ENCODE measurements at regions not wholly inside any gene's neighbourhood (a gene's known extent, or its start where the extent isn't known, plus 50 kb on each side); places are given as distances from the start of the nearest gene placed in this dataset.

- H3K27me3 Mint-ChIP-seq: peaks cover 11% of the 10 kb centered on the region
- H3K4me3 Mint-ChIP-seq: no peak overlapping the region
- no peaks in the 10 kb centered on the region for H3K36me3 ChIP-seq (replicated peaks in 1 of 2; ENCODE audit: control extremely low read depth in 1 of 2, control insufficient read depth in 1 of 2, extremely low read depth in 1 of 2, insufficient read depth in 2 of 2, low read length in 1 of 2)
- H3K9me3 ChIP-seq (ENCODE audit: control extremely low read depth in 1 of 3, control insufficient read depth in 2 of 3, insufficient read depth in 1 of 3, low read length in 2 of 3): no peaks in the 10 kb centered on the region
- H3K4me1 ChIP-seq (ENCODE audit: control insufficient read depth in 2 of 2, insufficient read depth in 2 of 2, low read length in 2 of 2): peaks cover 19 to 54% of the 10 kb centered on the region in 2 donors
- ChIA-PET CTCF (no interaction called here), POLR2A (interaction anchor here (0.9 kb wide), 1 partner anchor 8 kb away, joined by 6 read pairs; no protein-coding TSS in a partner anchor)
- intact Hi-C loops (cut with micrococcal nuclease): no loop called here
- H3K79me2 ChIP-seq (ENCODE audit: control insufficient read depth, insufficient read depth, low read length): no peaks in the 10 kb centered on the region
- WGBS (ENCODE audit: insufficient coverage): 90% methylated on average over 7 of the region's 8 CpGs
- ATAC-seq (ENCODE audit: low read depth) (no peak), DNase-seq (no peak)
- no peak overlapping the region for H3K27ac Mint-ChIP-seq
- H2AFZ ChIP-seq (ENCODE audit: insufficient read depth, low read depth, low read length, poor library complexity, severe bottlenecking): no peak overlapping the region
- H3K9ac ChIP-seq (ENCODE audit: low read length): no peak overlapping the region
- no peak overlapping the region for H3K27ac ChIP-seq (ENCODE audit: low read length in 2 of 2)
- H4K20me1 ChIP-seq (ENCODE audit: control insufficient read depth, insufficient read depth, low read length, poor library complexity, severe bottlenecking): no peaks in the 10 kb centered on the region
- peaks cover 0 to 5% (median 0%) of the 10 kb centered on the region in 4 experiments for H3K27me3 ChIP-seq (replicated peaks in 1 of 4; ENCODE audit: control extremely low read depth in 1 of 4, control insufficient read depth in 3 of 4, insufficient read depth in 4 of 4, low read length in 3 of 4)
- peaks cover 36% of the 10 kb centered on the region for H3K4me1 Mint-ChIP-seq
- no peak overlapping the region for H3K4me3 ChIP-seq (ENCODE audit: control extremely low read depth in 1 of 5, extremely low read depth in 1 of 5, insufficient read depth in 1 of 5, low read depth in 2 of 5, low read length in 4 of 5)
- H3K4me2 ChIP-seq (replicated peaks; ENCODE audit: low read depth, low read length, poor library complexity, severe bottlenecking): no peak overlapping the region
- no peaks in the 10 kb centered on the region for H3K9me3 Mint-ChIP-seq (ENCODE audit: insufficient read depth)
- no peak for TF ChIP-seq EZH2 (IDR thresholded peaks at IDR 0.05; ENCODE audit: borderline replicate concordance, insufficient read depth, low read depth, low read length, poor library complexity, severe bottlenecking)
- no peak for TF ChIP-seq CTCF (IDR thresholded peaks at IDR 0.05)
These were observed 190.1 kb upstream of the E2F8 start for GRCh38 chr11:19430754-19431398.

- peaks cover 19 to 55% of the 10 kb centered on the region in 2 donors for H3K4me1 ChIP-seq (ENCODE audit: control insufficient read depth in 2 of 2, insufficient read depth in 2 of 2, low read length in 2 of 2)
- peaks cover 14% of the 10 kb centered on the region for H3K27me3 Mint-ChIP-seq
These were observed 189.6 kb upstream of the E2F8 start for GRCh38 chr11:19430346-19430745.

More at GRCh38 chr11:19430346-19430745, 189.6 kb upstream of the E2F8 start:
- Histone ChIP-seq H4K20me1 (ENCODE audit: control insufficient read depth, insufficient read depth, low read length, poor library complexity, severe bottlenecking) (no peaks in the 10 kb centered on the region), H3K27ac (ENCODE audit: low read length in 2 of 2) (no peak overlapping the region), H3K36me3 (replicated peaks in 1 of 2; ENCODE audit: control extremely low read depth in 1 of 2, control insufficient read depth in 1 of 2, extremely low read depth in 1 of 2, insufficient read depth in 2 of 2, low read length in 1 of 2) (no peaks in the 10 kb centered on the region), H3K4me2 (replicated peaks; ENCODE audit: low read depth, low read length, poor library complexity, severe bottlenecking) (no peak overlapping the region), H3K79me2 (ENCODE audit: control insufficient read depth, insufficient read depth, low read length) (no peaks in the 10 kb centered on the region), H3K9me3 (ENCODE audit: control extremely low read depth in 1 of 3, control insufficient read depth in 2 of 3, insufficient read depth in 1 of 3, low read length in 2 of 3) (no peaks in the 10 kb centered on the region), H3K9ac (ENCODE audit: low read length) (no peak overlapping the region), H2AFZ (ENCODE audit: insufficient read depth, low read depth, low read length, poor library complexity, severe bottlenecking) (no peak overlapping the region), H3K27me3 (replicated peaks in 1 of 4; ENCODE audit: control extremely low read depth in 1 of 4, control insufficient read depth in 3 of 4, insufficient read depth in 4 of 4, low read length in 3 of 4) (peaks cover 0 to 5% (median 0%) of the 10 kb centered on the region in 4 experiments), H3K4me3 (ENCODE audit: control extremely low read depth in 1 of 5, extremely low read depth in 1 of 5, insufficient read depth in 1 of 5, low read depth in 2 of 5, low read length in 4 of 5) (no peak overlapping the region)
- intact Hi-C loops (cut with micrococcal nuclease): no loop called here
- ChIA-PET POLR2A (interaction anchor here (0.9 kb wide), 1 partner anchor 9 kb away, joined by 6 read pairs; no protein-coding TSS in a partner anchor), CTCF (no interaction called here)
- Mint-ChIP-seq H3K4me1 (peaks cover 38% of the 10 kb centered on the region), H3K9me3 (ENCODE audit: insufficient read depth) (no peaks in the 10 kb centered on the region), H3K27ac (no peak overlapping the region), H3K4me3 (no peak overlapping the region)
- WGBS (ENCODE audit: insufficient coverage): 85% methylated on average over 7 of the region's 7 CpGs
- ATAC-seq (ENCODE audit: low read depth) (no peak), DNase-seq (no peak)
- TF ChIP-seq CTCF (IDR thresholded peaks at IDR 0.05): no peak
- no peak for TF ChIP-seq EZH2 (IDR thresholded peaks at IDR 0.05; ENCODE audit: borderline replicate concordance, insufficient read depth, low read depth, low read length, poor library complexity, severe bottlenecking)

Data from B cell (primary cell).